Liver (tissue), 3 donors: ENCODE measurements at regions not wholly inside any gene's neighbourhood (a gene's known extent, or its start where the extent isn't known, plus 50 kb on each side); places are given as distances from the start of the nearest gene placed in this dataset.

Experiments used
- EGR1 ChIP-seq, 2 donors: IDR thresholded peaks; 2 replicates each; pipeline ENCODE4 v1.6.1; 2016 to 2018; ENCODE audit warnings: antibody characterized with exemption in 2 of 2, low read depth in 2 of 2
- FOXA1 ChIP-seq: IDR thresholded peaks from 2 replicates; pipeline ENCODE4 v1.6.1; 2016; ENCODE audit warnings: antibody characterized with exemption
- JUND ChIP-seq, 2 donors: IDR thresholded peaks; 2 replicates each; pipeline ENCODE4 v1.6.1; 2016; ENCODE audit warnings: antibody characterized with exemption in 2 of 2
- RAD21 ChIP-seq, 2 donors: IDR thresholded peaks; 2 replicates each; pipeline ENCODE4 v1.6.1; 2016; ENCODE audit warnings: antibody characterized with exemption in 2 of 2, mild to moderate bottlenecking in 2 of 2
- RXRA ChIP-seq, 2 donors: IDR thresholded peaks; 2 replicates each; pipeline ENCODE4 v1.6.1; 2017 to 2018; ENCODE audit warnings: antibody characterized with exemption in 2 of 2, mild to moderate bottlenecking in 1 of 2
- SP1 ChIP-seq: IDR thresholded peaks from 2 replicates; pipeline ENCODE4 v1.6.1; 2018; ENCODE audit warnings: antibody characterized with exemption, mild to moderate bottlenecking
- TAF1 ChIP-seq: conservative IDR thresholded peaks from 2 replicates; pipeline ENCODE4 v1.6.1; 2016; ENCODE audit warnings: antibody characterized with exemption, mild to moderate bottlenecking
- YY1 ChIP-seq: IDR thresholded peaks from 2 replicates; pipeline ENCODE4 v1.6.1; 2016; ENCODE audit warnings: antibody characterized with exemption, mild to moderate bottlenecking
- TF ChIP-seq, protein P1 (sequence below): fragments of 150-350 bp; IDR thresholded peaks from 2 replicates; pipeline ENCODE4 v1.5.1; 2017; ENCODE audit warnings: improper control_type of control experiment, low read depth, low read length; ENCODE audit not compliant: missing input control
- TF ChIP-seq, protein P2 (sequence below): IDR thresholded peaks from 2 replicates; pipeline ENCODE4 v1.6.1; 2016; ENCODE audit warnings: antibody characterized with exemption
- TF ChIP-seq, protein P3 (sequence below): IDR thresholded peaks from 2 replicates; pipeline ENCODE4 v1.6.1; 2016; ENCODE audit warnings: antibody characterized with exemption, mild to moderate bottlenecking
- TF ChIP-seq, protein P4 (sequence below): IDR thresholded peaks from 2 replicates; pipeline ENCODE4 v1.6.1; 2016; ENCODE audit warnings: antibody characterized with exemption
- TF ChIP-seq, protein P5 (sequence below): IDR thresholded peaks from 2 replicates; pipeline ENCODE4 v1.6.1; 2016; ENCODE audit warnings: antibody characterized with exemption
- donor health status: healthy.
- donor health status: healthy.

DNA sequence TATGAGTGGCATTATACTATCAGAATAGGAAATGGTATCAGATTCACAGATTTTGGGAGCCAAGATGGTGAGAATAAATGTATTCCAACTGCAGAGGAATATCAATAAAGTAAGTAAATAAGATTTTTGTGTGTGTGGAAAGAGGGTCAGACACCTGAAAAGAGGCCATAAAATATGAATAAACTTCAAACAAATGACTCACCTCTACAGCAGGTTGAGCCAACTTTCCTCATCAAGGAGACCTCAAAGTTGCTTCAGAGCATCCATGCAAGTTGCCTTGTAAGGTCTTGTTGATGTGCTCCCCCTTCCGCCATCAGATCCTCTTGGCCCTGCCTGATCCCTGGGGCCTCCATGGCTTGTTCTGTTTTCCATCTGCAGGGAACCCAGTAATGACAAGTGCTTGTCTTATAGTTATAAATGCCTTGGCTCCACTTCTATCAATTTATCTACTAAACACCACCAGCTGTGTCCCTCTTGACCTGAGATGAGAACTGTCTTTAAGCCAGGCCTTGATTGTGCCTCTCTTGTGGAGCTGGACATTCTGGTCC is 775.6 kb downstream of the LTN1 start:
- TF ChIP-seq, protein P1, sequence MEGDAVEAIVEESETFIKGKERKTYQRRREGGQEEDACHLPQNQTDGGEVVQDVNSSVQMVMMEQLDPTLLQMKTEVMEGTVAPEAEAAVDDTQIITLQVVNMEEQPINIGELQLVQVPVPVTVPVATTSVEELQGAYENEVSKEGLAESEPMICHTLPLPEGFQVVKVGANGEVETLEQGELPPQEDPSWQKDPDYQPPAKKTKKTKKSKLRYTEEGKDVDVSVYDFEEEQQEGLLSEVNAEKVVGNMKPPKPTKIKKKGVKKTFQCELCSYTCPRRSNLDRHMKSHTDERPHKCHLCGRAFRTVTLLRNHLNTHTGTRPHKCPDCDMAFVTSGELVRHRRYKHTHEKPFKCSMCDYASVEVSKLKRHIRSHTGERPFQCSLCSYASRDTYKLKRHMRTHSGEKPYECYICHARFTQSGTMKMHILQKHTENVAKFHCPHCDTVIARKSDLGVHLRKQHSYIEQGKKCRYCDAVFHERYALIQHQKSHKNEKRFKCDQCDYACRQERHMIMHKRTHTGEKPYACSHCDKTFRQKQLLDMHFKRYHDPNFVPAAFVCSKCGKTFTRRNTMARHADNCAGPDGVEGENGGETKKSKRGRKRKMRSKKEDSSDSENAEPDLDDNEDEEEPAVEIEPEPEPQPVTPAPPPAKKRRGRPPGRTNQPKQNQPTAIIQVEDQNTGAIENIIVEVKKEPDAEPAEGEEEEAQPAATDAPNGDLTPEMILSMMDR, result no peak
- TF ChIP-seq EGR1 (IDR thresholded peaks at IDR 0.05; ENCODE audit: low read depth in 2 of 2) (no peak), RAD21 (IDR thresholded peaks at IDR 0.05) (no peak), YY1 (no peak), JUND (IDR thresholded peaks at IDR 0.05) (no peak), TAF1 (no peak), SP1 (no peak), RXRA (IDR thresholded peaks at IDR 0.05) (no peak), FOXA1 (no peak)
- TF ChIP-seq, protein P2, sequence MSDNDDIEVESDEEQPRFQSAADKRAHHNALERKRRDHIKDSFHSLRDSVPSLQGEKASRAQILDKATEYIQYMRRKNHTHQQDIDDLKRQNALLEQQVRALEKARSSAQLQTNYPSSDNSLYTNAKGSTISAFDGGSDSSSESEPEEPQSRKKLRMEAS, result no peak
- TF ChIP-seq, protein P3, sequence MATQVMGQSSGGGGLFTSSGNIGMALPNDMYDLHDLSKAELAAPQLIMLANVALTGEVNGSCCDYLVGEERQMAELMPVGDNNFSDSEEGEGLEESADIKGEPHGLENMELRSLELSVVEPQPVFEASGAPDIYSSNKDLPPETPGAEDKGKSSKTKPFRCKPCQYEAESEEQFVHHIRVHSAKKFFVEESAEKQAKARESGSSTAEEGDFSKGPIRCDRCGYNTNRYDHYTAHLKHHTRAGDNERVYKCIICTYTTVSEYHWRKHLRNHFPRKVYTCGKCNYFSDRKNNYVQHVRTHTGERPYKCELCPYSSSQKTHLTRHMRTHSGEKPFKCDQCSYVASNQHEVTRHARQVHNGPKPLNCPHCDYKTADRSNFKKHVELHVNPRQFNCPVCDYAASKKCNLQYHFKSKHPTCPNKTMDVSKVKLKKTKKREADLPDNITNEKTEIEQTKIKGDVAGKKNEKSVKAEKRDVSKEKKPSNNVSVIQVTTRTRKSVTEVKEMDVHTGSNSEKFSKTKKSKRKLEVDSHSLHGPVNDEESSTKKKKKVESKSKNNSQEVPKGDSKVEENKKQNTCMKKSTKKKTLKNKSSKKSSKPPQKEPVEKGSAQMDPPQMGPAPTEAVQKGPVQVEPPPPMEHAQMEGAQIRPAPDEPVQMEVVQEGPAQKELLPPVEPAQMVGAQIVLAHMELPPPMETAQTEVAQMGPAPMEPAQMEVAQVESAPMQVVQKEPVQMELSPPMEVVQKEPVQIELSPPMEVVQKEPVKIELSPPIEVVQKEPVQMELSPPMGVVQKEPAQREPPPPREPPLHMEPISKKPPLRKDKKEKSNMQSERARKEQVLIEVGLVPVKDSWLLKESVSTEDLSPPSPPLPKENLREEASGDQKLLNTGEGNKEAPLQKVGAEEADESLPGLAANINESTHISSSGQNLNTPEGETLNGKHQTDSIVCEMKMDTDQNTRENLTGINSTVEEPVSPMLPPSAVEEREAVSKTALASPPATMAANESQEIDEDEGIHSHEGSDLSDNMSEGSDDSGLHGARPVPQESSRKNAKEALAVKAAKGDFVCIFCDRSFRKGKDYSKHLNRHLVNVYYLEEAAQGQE, result no peak
- TF ChIP-seq, protein P4, sequence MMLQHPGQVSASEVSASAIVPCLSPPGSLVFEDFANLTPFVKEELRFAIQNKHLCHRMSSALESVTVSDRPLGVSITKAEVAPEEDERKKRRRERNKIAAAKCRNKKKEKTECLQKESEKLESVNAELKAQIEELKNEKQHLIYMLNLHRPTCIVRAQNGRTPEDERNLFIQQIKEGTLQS, result no peak
- TF ChIP-seq, protein P5, sequence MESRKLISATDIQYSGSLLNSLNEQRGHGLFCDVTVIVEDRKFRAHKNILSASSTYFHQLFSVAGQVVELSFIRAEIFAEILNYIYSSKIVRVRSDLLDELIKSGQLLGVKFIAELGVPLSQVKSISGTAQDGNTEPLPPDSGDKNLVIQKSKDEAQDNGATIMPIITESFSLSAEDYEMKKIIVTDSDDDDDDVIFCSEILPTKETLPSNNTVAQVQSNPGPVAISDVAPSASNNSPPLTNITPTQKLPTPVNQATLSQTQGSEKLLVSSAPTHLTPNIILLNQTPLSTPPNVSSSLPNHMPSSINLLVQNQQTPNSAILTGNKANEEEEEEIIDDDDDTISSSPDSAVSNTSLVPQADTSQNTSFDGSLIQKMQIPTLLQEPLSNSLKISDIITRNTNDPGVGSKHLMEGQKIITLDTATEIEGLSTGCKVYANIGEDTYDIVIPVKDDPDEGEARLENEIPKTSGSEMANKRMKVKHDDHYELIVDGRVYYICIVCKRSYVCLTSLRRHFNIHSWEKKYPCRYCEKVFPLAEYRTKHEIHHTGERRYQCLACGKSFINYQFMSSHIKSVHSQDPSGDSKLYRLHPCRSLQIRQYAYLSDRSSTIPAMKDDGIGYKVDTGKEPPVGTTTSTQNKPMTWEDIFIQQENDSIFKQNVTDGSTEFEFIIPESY, result no peak
